ENCODE measurements at regions not wholly inside any gene's neighbourhood (a gene's known extent, or its start where the extent isn't known, plus 50 kb on each side); places are given as distances from the start of the nearest gene placed in this dataset.
"Not testable (repeated sequence)": the region's sequence is repeated elsewhere in the genome, so short reads cannot be mapped to it uniquely, and the experiment has no call there.

GRCh38 chr3:74390121-74390877 lies 224.2 kb downstream of the CNTN3 start:
- H3K4me1 ChIP-seq, result no peaks in the 10 kb centered on the region
- ATAC-seq (no peak), DNase-seq (no peak)
- WGBS, 3 donors, result 40 to 46% (median 44%) methylated on average over 4 of the region's 4 CpGs
- H3K4me3 ChIP-seq, result no peak overlapping the region
- H3K27ac ChIP-seq, result no peak overlapping the region
- intact Hi-C loops (cut with DNase I), result no loop called here
- H3K9me3 ChIP-seq, result no peaks in the 10 kb centered on the region
- H3K36me3 ChIP-seq (ENCODE audit: insufficient read depth in 1 of 2, low read depth in 1 of 2), result no peaks in the 10 kb centered on the region
- H3K27me3 ChIP-seq (ENCODE audit: insufficient read depth in 3 of 3, low read length in 2 of 3), result no peaks in the 10 kb centered on the region
- no peak for TF ChIP-seq CTCF (IDR thresholded peaks at IDR 0.05)

GRCh38 chr3:74387111-74387735 lies 227.2 kb downstream of the CNTN3 start:
- Histone ChIP-seq H3K27ac (no peak overlapping the region), H3K9me3 (no peaks in the 10 kb centered on the region), H3K27me3 (ENCODE audit: insufficient read depth in 3 of 3, low read length in 2 of 3) (no peaks in the 10 kb centered on the region), H3K4me3 (no peak overlapping the region), H3K4me1 (no peaks in the 10 kb centered on the region), H3K36me3 (ENCODE audit: insufficient read depth in 1 of 2, low read depth in 1 of 2) (no peaks in the 10 kb centered on the region)
- 17 to 25% (median 24%) methylated on average over 2 of the region's 2 CpGs for WGBS, 3 donors
- intact Hi-C loops (cut with DNase I), result no loop called here
- no peak for ATAC-seq
- DNase-seq, result no peak
- no peak for TF ChIP-seq CTCF (IDR thresholded peaks at IDR 0.05)

GRCh38 chr3:74384159-74384558 lies 230.3 kb downstream of the CNTN3 start:
- TF ChIP-seq CTCF (IDR thresholded peaks at IDR 0.05), result no peak
- H3K36me3 ChIP-seq (ENCODE audit: insufficient read depth in 1 of 2, low read depth in 1 of 2), result no peaks in the 10 kb centered on the region
- no peak overlapping the region for H3K27ac ChIP-seq
- no peak overlapping the region for H3K4me3 ChIP-seq
- intact Hi-C loops (cut with DNase I), result no loop called here
- 21 to 31% (median 22%) methylated on average over 4 of the region's 4 CpGs for whole genome bisulfite sequencing, 3 donors
- ATAC-seq (no peak), DNase-seq (no peak)
- no peaks in the 10 kb centered on the region for H3K4me1 ChIP-seq
- H3K27me3 ChIP-seq (ENCODE audit: insufficient read depth in 3 of 3, low read length in 2 of 3), result no peaks in the 10 kb centered on the region
- H3K9me3 ChIP-seq, result no peaks in the 10 kb centered on the region

- no peaks in the 10 kb centered on the region for H3K36me3 ChIP-seq (ENCODE audit: insufficient read depth in 1 of 2, low read depth in 1 of 2)
- DNase-seq (no peak), ATAC-seq (no peak)
- TF ChIP-seq CTCF (IDR thresholded peaks at IDR 0.05), result no peak
- H3K4me1 ChIP-seq, result no peaks in the 10 kb centered on the region
- H3K27me3 ChIP-seq (ENCODE audit: insufficient read depth in 3 of 3, low read length in 2 of 3), result no peaks in the 10 kb centered on the region
- H3K9me3 ChIP-seq, result no peaks in the 10 kb centered on the region
- intact Hi-C loops (cut with DNase I), result no loop called here
- H3K4me3 ChIP-seq, result no peak overlapping the region
- no peak overlapping the region for H3K27ac ChIP-seq
These were observed 236.8 kb downstream of the CNTN3 start for GRCh38 chr3:74377669-74378068.

GRCh38 chr3:74376323-74376722 lies 238.1 kb downstream of the CNTN3 start:
- intact Hi-C loops (cut with DNase I); ATAC-seq: not testable (repeated sequence)

More at GRCh38 chr3:74376323-74376722, 238.1 kb downstream of the CNTN3 start:
- H3K36me3 ChIP-seq (ENCODE audit: insufficient read depth in 1 of 2, low read depth in 1 of 2); H3K4me3 ChIP-seq; H3K9me3 ChIP-seq; H3K27me3 ChIP-seq (ENCODE audit: insufficient read depth in 3 of 3, low read length in 2 of 3); H3K4me1 ChIP-seq; H3K27ac ChIP-seq; DNase-seq: not testable (repeated sequence)
- WGBS, 3 donors, result 82 to 93% (median 84%) methylated on average over 2 of the region's 2 CpGs

Measured in psoas muscle (tissue), 7 donors.